HG03571 (cell line): ENCODE measurements at regions not wholly inside any gene's neighbourhood (a gene's known extent, or its start where the extent isn't known, plus 50 kb on each side); places are given as distances from the start of the nearest gene placed in this dataset.

Experiments used
- ATAC-seq: cut with Tn5 transposase; IDR thresholded peaks from one replicate; pipeline ENCODE4 v1.9.1; 2021; ENCODE audit not compliant: unreplicated experiment

- no peak for ATAC-seq
Observed at GRCh38 chr6:170048615-170049256, 242.1 kb downstream of the DLL1 start.

- no peak for ATAC-seq
Observed at GRCh38 chr6:170047823-170048222, 243.1 kb downstream of the DLL1 start.

GRCh38 chr6:170046791-170047626, 243.9 kb downstream of the DLL1 start:
- no peak for ATAC-seq

- no peak for ATAC-seq
Observed at GRCh38 chr6:170045981-170046667, 244.8 kb downstream of the DLL1 start.

GRCh38 chr6:170045563-170045960, 245.3 kb downstream of the DLL1 start:
- ATAC-seq = no peak

GRCh38 chr6:170044836-170045562, 245.9 kb downstream of the DLL1 start:
- ATAC-seq = no peak

GRCh38 chr6:170043881-170044790, 246.7 kb downstream of the DLL1 start:
- ATAC-seq = no peak

GRCh38 chr6:170043150-170043819, 247.6 kb downstream of the DLL1 start:
- ATAC-seq = no peak

GRCh38 chr6:170042596-170043118, 248.2 kb downstream of the DLL1 start:
- ATAC-seq = no peak

GRCh38 chr6:170042123-170042522, 248.8 kb downstream of the DLL1 start:
- ATAC-seq = no peak

- no peak for ATAC-seq
Observed at GRCh38 chr6:170041526-170041925, 249.4 kb downstream of the DLL1 start.

- no peak for ATAC-seq
Observed at GRCh38 chr6:170040906-170041305, 250.0 kb downstream of the DLL1 start.

GRCh38 chr6:170040115-170040500, 250.8 kb downstream of the DLL1 start:
- ATAC-seq = no peak

GRCh38 chr6:170039156-170040114, 251.4 kb downstream of the DLL1 start:
- no peak for ATAC-seq

GRCh38 chr6:170038708-170039107, 252.2 kb downstream of the DLL1 start:
- ATAC-seq = no peak

GRCh38 chr6:170038251-170038650, 252.6 kb downstream of the DLL1 start:
- ATAC-seq = no peak

GRCh38 chr6:170037541-170038250, 253.2 kb downstream of the DLL1 start:
- ATAC-seq = no peak

- ATAC-seq = no peak
Observed at GRCh38 chr6:170036916-170037315, 254.0 kb downstream of the DLL1 start.
